Mucosa of descending colon (tissue), 3 donors: ENCODE measurements at regions not wholly inside any gene's neighbourhood (a gene's known extent, or its start where the extent isn't known, plus 50 kb on each side); places are given as distances from the start of the nearest gene placed in this dataset.

Experiments used
- ATAC-seq: fragments of 200-7000 bp; cut with Tn5 transposase; one replicate; pipeline ENCODE4 v1.9.1; 2020; ENCODE audit warnings: mild to moderate bottlenecking, moderate library complexity
- DNase-seq, 3 donors: peaks; one replicate each; pipeline ENCODE4 v3.0.0-alpha.2; 2020
- H3K36me3 ChIP-seq: fragments of 200-600 bp; one replicate; pipeline ENCODE4 v1.8.0; 2021; ENCODE audit warnings: low read depth, mild to moderate bottlenecking
- H3K4me1 ChIP-seq: fragments of 200-600 bp; one replicate; pipeline ENCODE4 v1.8.0; 2021; ENCODE audit warnings: low read depth, mild to moderate bottlenecking
- H3K4me3 ChIP-seq: fragments of 200-600 bp; one replicate; pipeline ENCODE4 v1.8.0; 2021; ENCODE audit warnings: mild to moderate bottlenecking
- H3K9me3 ChIP-seq: fragments of 200-600 bp; one replicate; pipeline ENCODE4 v1.8.0; 2021; ENCODE audit warnings: mild to moderate bottlenecking
- intact Hi-C, 2 donors: fragments of 100-400 bp; cut with DNase I in 1 of 2; cut with micrococcal nuclease in 1 of 2; formaldehyde crosslinking; loops; one replicate each; pipeline versions ENCODE4 v1.11.0 to v1.11.1; 2022; cut with DNase I, micrococcal nuclease
- TF ChIP-seq, protein P1 (sequence below): fragments of 200-600 bp; IDR thresholded peaks from one replicate; pipeline ENCODE4 v1.8.0; 2022; ENCODE audit warnings: antibody characterized with exemption, mild to moderate bottlenecking
- donor health status: DM: no; HTN: no; CAD: no; lungs with moderate emphysema.
- donor health status: DM: no; HTN: no; CAD: no.
- donor health status: DM: no; HTN: yes; CAD: no.

DNA sequence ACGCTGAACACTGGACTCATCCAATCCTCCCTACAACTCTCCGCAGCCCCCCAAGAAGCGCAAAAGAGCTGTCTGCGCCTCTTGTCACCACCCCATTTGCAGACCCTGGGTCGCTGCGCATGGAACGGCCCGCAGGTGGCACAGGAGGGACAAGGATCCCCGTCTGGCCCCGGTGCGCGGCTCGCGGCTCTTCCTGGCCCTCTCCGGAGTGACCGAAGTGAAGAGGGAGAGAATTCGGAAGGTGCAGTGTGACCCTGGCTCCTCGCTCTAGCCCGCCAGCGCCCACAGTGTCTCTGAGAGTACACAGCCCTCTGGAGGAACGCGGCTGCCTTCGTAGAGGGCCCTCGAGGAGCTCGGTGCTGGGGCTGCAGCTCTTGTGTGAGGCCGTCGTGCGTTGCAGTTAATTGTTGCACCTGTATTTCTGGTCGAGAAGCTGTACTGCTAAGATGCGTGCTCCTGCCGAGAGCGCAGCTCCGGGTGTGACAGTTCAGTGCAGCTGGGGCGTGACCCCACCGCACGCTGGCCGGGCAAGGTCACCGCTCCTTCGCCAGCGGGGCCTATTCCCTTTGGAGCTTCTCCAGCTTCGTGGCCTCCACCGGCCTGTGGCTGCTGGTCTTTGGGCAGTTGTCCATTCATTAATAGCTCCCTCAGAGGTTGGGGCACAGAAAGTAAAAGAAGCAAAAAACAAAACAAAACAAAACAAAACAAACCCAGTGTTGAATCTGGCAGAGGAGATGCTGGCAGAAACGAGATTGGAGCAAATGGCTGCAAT, 119.0 kb downstream of the SEC23IP start:
- DNase-seq (peak in 2 of 3 donors; percentile 44 to 63), ATAC-seq (peak; percentile 73)
- Histone ChIP-seq H3K4me3 (no peak overlapping the region), H3K36me3 (no peaks in the 10 kb centered on the region), H3K9me3 (no peaks in the 10 kb centered on the region), H3K4me1 (no peaks in the 10 kb centered on the region)
- TF ChIP-seq, protein P1, sequence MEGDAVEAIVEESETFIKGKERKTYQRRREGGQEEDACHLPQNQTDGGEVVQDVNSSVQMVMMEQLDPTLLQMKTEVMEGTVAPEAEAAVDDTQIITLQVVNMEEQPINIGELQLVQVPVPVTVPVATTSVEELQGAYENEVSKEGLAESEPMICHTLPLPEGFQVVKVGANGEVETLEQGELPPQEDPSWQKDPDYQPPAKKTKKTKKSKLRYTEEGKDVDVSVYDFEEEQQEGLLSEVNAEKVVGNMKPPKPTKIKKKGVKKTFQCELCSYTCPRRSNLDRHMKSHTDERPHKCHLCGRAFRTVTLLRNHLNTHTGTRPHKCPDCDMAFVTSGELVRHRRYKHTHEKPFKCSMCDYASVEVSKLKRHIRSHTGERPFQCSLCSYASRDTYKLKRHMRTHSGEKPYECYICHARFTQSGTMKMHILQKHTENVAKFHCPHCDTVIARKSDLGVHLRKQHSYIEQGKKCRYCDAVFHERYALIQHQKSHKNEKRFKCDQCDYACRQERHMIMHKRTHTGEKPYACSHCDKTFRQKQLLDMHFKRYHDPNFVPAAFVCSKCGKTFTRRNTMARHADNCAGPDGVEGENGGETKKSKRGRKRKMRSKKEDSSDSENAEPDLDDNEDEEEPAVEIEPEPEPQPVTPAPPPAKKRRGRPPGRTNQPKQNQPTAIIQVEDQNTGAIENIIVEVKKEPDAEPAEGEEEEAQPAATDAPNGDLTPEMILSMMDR: no peak
- intact Hi-C loops: no loop called here

DNA sequence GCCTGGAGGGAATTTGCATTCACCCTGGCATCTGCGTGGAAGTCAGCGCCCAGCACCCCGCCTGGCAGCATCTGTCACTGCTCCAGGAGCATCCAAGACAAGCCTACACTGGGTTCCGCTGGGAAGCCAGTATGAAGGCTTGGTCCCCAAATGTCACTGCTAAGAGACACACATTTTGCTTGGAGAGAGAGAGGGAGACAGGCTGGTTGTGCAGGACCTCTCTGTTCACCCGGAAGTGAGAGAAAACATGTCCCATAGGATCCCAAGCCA, 119.5 kb downstream of the SEC23IP start:
- Histone ChIP-seq H3K4me1 (no peaks in the 10 kb centered on the region), H3K4me3 (no peak overlapping the region), H3K36me3 (no peaks in the 10 kb centered on the region), H3K9me3 (no peaks in the 10 kb centered on the region)
- no peak for ATAC-seq
- intact Hi-C loops: no loop called here
- no peak for DNase-seq
- TF ChIP-seq, protein P1: no peak

DNA sequence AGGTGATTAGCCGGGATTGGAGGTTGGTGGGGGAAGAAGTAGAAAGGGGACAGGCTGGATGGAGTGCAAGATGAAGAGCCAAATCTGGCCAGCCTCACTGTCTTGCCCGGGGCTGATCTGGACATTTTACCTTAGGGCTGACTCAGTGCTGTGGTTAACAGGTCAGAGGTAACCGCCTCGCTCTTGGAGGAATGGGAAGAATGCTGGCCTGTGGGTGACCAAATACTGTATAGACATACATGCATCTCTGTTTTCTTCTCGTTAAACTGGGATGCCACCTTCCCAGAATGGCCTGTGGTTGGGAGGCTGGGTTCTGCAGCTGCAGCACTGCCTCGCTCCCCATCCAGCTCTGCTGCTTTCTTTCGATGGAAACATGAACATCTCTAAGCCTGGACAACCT, 120.0 kb downstream of the SEC23IP start:
- TF ChIP-seq, protein P1: no peak
- intact Hi-C loops: no loop called here
- Histone ChIP-seq H3K36me3 (no peaks in the 10 kb centered on the region), H3K4me3 (no peak overlapping the region), H3K9me3 (no peaks in the 10 kb centered on the region), H3K4me1 (no peaks in the 10 kb centered on the region)
- DNase-seq (no peak), ATAC-seq (no peak)

GRCh38 chr10:120014031-120014430, 121.5 kb downstream of the SEC23IP start:
- TF ChIP-seq, protein P1: no peak

GRCh38 chr10:120015064-120015463, 122.5 kb downstream of the SEC23IP start:
- no peaks in the 10 kb centered on the region for H3K4me1 ChIP-seq
- H3K9me3 ChIP-seq: no peaks in the 10 kb centered on the region
- no peak overlapping the region for H3K4me3 ChIP-seq
- TF ChIP-seq, protein P1: no peak
- no peak for ATAC-seq
- no peaks in the 10 kb centered on the region for H3K36me3 ChIP-seq
- no peak for DNase-seq
- intact Hi-C loops: no loop called here

More at GRCh38 chr10:120014031-120014430, 121.5 kb downstream of the SEC23IP start:
- Histone ChIP-seq H3K36me3 (no peaks in the 10 kb centered on the region), H3K9me3 (no peaks in the 10 kb centered on the region), H3K4me1 (no peaks in the 10 kb centered on the region), H3K4me3 (no peak overlapping the region)
- ATAC-seq (no peak), DNase-seq (no peak)
- intact Hi-C loops: no loop called here

- Histone ChIP-seq H3K4me3 (no peak overlapping the region), H3K9me3 (no peaks in the 10 kb centered on the region), H3K4me1 (no peaks in the 10 kb centered on the region), H3K36me3 (no peaks in the 10 kb centered on the region)
- ATAC-seq: no peak
- intact Hi-C loops: no loop called here
- TF ChIP-seq, protein P1: no peak
- DNase-seq: no peak
Measured at GRCh38 chr10:120016906-120017305, 124.4 kb downstream of the SEC23IP start.
